Activated T-helper 2 cell treated with anti-CD3 and anti-CD28 coated beads, Interferon-gamma antibody, Interleukin-2, Interleukin-4, amounts not matched to agents 10 μg/mL and 5 μg/mL and 100 μg/mL, durations not matched to agents 14 hours and 24 hours and 36 hours (primary cell): ENCODE measurements at regions not wholly inside any gene's neighbourhood (a gene's known extent, or its start where the extent isn't known, plus 50 kb on each side); places are given as distances from the start of the nearest gene placed in this dataset.
A peak's percentile ranks its signal among the peaks of the same experiment; 100 is the strongest.

Experiments
- DNase-seq: peaks from one replicate; pipeline ENCODE4 v3.0.0; 2021; ENCODE audit warnings: low spot score
- H3K27ac Mint-ChIP-seq: one replicate; pipeline ENCODE4 v1.8.0; 2021; ENCODE audit warnings: mixed read lengths
- H3K27me3 Mint-ChIP-seq: one replicate; pipeline ENCODE4 v1.8.0; 2021; ENCODE audit warnings: low read depth, mixed read lengths
- H3K36me3 Mint-ChIP-seq: one replicate; pipeline ENCODE4 v1.8.0; 2021; ENCODE audit warnings: low read depth, mixed read lengths
- H3K4me1 Mint-ChIP-seq: one replicate; pipeline ENCODE4 v1.8.0; 2021; ENCODE audit warnings: low read depth, mixed read lengths
- H3K4me3 Mint-ChIP-seq: one replicate; pipeline ENCODE4 v1.8.0; 2021; ENCODE audit warnings: low read depth, mild to moderate bottlenecking, moderate library complexity, mixed read lengths
- H3K9me3 Mint-ChIP-seq: one replicate; pipeline ENCODE4 v1.8.0; 2021; ENCODE audit warnings: mixed read lengths
- intact Hi-C: fragments of 100-400 bp; cut with micrococcal nuclease; formaldehyde crosslinking; loops from one replicate; pipeline ENCODE4 v1.15.1; 2023

DNA sequence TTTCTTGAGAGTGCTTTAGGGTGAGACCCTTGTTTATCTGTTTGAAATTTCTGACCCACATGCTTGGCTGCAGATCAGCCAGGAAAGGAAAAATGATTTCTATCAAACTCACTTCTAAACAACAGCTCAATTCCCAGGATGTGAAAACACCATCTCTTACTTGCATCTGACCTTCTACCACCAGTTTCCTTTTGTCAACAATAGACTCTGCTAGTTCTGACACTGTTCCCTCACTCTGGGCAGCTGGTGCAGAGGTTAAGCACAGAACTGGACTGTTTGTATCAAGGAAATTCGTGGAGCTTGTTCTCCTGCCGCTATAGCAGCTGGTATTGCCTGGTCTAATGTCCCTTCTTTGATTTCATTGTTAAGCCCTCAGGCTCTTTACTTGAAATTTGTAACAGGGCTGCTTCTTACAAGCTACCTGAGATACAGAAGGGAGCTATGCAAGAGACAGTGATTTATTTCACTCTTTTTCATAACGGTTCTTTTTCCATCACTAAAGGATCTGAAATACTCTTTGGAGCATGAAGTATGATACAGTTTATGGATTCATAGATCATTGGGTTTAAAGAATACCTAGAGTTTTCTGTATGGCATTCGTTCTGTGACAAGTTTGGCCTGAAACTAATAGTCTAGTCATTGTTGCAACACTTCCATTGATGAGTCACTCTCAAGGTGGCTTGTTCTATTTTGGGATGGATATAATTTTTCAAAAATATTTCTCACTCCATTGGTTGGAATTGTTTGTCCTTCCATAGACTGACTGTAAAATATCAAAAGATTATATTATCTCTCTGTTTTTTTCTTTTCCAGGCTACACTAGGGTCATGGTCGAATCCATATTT lies 178.2 kb upstream of the ZC3H12C start:
- intact Hi-C loops: no loop called here
- no peaks in the 10 kb centered on the region for H3K36me3 Mint-ChIP-seq
- no peak overlapping the region for H3K27ac Mint-ChIP-seq
- peaks cover 4% of the 10 kb centered on the region for H3K9me3 Mint-ChIP-seq
- peaks cover 3% of the 10 kb centered on the region for H3K27me3 Mint-ChIP-seq
- H3K4me3 Mint-ChIP-seq: no peak overlapping the region
- peaks cover 2% of the 10 kb centered on the region for H3K4me1 Mint-ChIP-seq
- DNase-seq: no peak

- no peak overlapping the region for H3K4me3 Mint-ChIP-seq
- peaks cover 10% of the 10 kb centered on the region for H3K27me3 Mint-ChIP-seq
- no peaks in the 10 kb centered on the region for H3K4me1 Mint-ChIP-seq
- no peak overlapping the region for H3K27ac Mint-ChIP-seq
- no peaks in the 10 kb centered on the region for H3K9me3 Mint-ChIP-seq
- no peak for DNase-seq
- H3K36me3 Mint-ChIP-seq: no peaks in the 10 kb centered on the region
- intact Hi-C loops: no loop called here
Observed at GRCh38 chr11:109926941-109927340, 166.3 kb upstream of the ZC3H12C start.

DNA sequence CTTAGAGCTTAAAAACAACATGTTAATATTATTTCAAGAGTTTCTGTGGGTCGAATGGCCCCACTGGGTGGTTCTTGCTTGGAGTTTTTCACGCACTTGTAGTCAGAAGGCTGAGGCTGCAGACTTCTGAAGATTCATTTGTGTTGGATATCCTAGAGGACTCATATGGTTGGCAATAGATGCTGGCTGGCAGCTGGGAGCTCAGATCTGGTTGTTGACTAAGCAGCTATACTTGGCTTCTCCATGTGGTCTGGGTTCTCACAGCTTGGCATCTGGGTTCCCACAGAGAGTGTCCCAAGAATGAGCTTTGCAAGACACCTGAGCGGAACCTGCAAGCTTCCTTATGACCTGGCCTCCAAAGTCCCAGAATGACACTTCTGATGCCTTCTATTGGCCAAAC lies 163.9 kb upstream of the ZC3H12C start:
- no peak overlapping the region for H3K27ac Mint-ChIP-seq
- intact Hi-C loops: no loop called here
- no peak overlapping the region for H3K4me3 Mint-ChIP-seq
- DNase-seq: no peak
- H3K36me3 Mint-ChIP-seq: no peaks in the 10 kb centered on the region
- H3K4me1 Mint-ChIP-seq: no peaks in the 10 kb centered on the region
- peaks cover 10% of the 10 kb centered on the region for H3K27me3 Mint-ChIP-seq
- no peaks in the 10 kb centered on the region for H3K9me3 Mint-ChIP-seq

DNA sequence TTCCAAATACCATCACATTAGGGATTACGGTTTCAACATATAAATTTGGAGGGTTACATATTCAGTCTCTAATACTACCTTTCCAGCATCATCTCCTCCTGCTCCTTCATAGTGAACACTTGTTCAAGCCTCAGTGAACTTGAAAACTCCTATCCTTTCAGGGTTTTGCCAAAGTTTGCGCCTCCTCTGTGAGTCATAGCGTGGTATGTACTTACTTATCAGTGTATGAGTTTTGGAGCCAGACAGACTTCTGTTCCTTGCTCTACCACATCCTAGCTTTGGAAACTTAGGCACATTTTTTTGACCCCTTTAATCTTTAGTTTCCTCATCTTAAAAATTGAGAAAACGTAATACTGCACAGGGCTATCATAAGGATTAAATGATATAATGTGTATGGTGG lies 160.1 kb upstream of the ZC3H12C start:
- Mint-ChIP-seq H3K4me3 (no peak overlapping the region), H3K27me3 (peaks cover 11% of the 10 kb centered on the region), H3K4me1 (peaks cover 3% of the 10 kb centered on the region), H3K36me3 (no peaks in the 10 kb centered on the region), H3K9me3 (no peaks in the 10 kb centered on the region), H3K27ac (no peak overlapping the region)
- intact Hi-C loops: no loop called here
- no peak for DNase-seq

DNA sequence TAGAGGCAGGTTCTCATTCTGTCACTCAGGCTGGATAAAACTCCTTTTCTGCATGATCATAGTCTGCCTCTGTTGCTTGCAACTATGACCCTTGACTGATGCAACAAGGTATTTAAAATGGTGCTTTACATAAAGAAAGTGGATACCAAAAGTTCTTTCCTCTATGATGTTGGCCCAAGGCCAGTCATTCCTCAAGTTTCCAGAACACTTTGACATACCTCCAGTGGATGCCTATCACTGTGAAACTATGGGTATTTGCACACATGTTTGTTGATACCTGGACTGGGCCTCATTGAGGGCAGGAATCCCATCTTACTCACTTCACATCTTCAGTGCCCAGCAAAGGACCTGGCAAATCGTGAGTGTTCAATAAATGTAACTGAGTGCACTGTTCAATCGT lies 159.0 kb upstream of the ZC3H12C start:
- no peaks in the 10 kb centered on the region for H3K9me3 Mint-ChIP-seq
- H3K36me3 Mint-ChIP-seq: no peaks in the 10 kb centered on the region
- H3K27me3 Mint-ChIP-seq: peaks cover 12% of the 10 kb centered on the region
- peaks cover 3% of the 10 kb centered on the region for H3K4me1 Mint-ChIP-seq
- H3K4me3 Mint-ChIP-seq: no peak overlapping the region
- intact Hi-C loops: no loop called here
- no peak for DNase-seq
- no peak overlapping the region for H3K27ac Mint-ChIP-seq

GRCh38 chr11:109936661-109937180 lies 156.5 kb upstream of the ZC3H12C start:
- H3K4me1 Mint-ChIP-seq: peaks cover 5% of the 10 kb centered on the region
- H3K27ac Mint-ChIP-seq: no peak overlapping the region
- H3K36me3 Mint-ChIP-seq: no peaks in the 10 kb centered on the region
- no peak overlapping the region for H3K4me3 Mint-ChIP-seq
- no peaks in the 10 kb centered on the region for H3K9me3 Mint-ChIP-seq
- H3K27me3 Mint-ChIP-seq: peaks cover 23% of the 10 kb centered on the region
- intact Hi-C loops: no loop called here
- no peak for DNase-seq

- H3K27ac Mint-ChIP-seq: no peak overlapping the region
- H3K4me1 Mint-ChIP-seq: peaks cover 5% of the 10 kb centered on the region
- DNase-seq: no peak
- H3K27me3 Mint-ChIP-seq: peaks cover 23% of the 10 kb centered on the region
- intact Hi-C loops: no loop called here
- H3K9me3 Mint-ChIP-seq: no peaks in the 10 kb centered on the region
- H3K36me3 Mint-ChIP-seq: no peaks in the 10 kb centered on the region
- no peak overlapping the region for H3K4me3 Mint-ChIP-seq
Observed at GRCh38 chr11:109937968-109938367, 155.2 kb upstream of the ZC3H12C start.

- DNase-seq: no peak
- Mint-ChIP-seq H3K36me3 (no peaks in the 10 kb centered on the region), H3K27ac (no peak overlapping the region), H3K4me1 (peaks cover 5% of the 10 kb centered on the region), H3K4me3 (no peak overlapping the region), H3K27me3 (peaks cover 29% of the 10 kb centered on the region), H3K9me3 (no peaks in the 10 kb centered on the region)
- intact Hi-C loops: loop anchor here (1.0 kb wide), 1 partner anchor 86 kb away; no protein-coding TSS in a partner anchor
Observed at GRCh38 chr11:109939166-109939810, 153.9 kb upstream of the ZC3H12C start.

DNA sequence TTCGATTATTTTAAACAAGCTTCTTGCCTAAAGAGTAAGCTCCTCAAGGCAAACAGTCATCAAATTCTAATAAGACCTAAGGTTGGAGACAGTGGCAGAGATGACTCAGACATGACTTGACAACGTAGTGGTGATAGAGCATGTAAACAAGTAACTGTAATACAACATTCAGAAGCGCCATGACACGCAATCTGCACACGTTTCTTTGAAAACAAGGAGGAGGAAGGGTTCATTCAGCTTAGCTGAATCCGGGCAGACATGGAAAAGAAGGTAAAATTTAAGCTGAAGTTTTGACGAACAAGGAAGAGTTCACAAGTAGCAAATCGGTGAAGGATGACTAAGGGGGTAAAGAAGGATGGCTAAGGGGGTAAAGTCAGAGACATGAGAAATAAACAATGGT lies 152.4 kb upstream of the ZC3H12C start:
- DNase-seq: no peak
- no peaks in the 10 kb centered on the region for H3K9me3 Mint-ChIP-seq
- intact Hi-C loops: no loop called here

GRCh38 chr11:109945626-109946321 lies 147.4 kb upstream of the ZC3H12C start:
- no peak overlapping the region for H3K27ac Mint-ChIP-seq

More for the DNA sequence above, 152.4 kb upstream of the ZC3H12C start:
- no peaks in the 10 kb centered on the region for H3K36me3 Mint-ChIP-seq
- H3K4me1 Mint-ChIP-seq: peaks cover 7% of the 10 kb centered on the region
- H3K27ac Mint-ChIP-seq: no peak overlapping the region
- H3K4me3 Mint-ChIP-seq: no peak overlapping the region
- peaks cover 36% of the 10 kb centered on the region for H3K27me3 Mint-ChIP-seq

GRCh38 chr11:109946322-109946846 lies 146.8 kb upstream of the ZC3H12C start:
- intact Hi-C loops: loop anchor here (1.0 to 5.0 kb wide), 7 partner anchors 39 to 484 kb away; no protein-coding TSS in a partner anchor
- Mint-ChIP-seq H3K4me3 (peak overlapping the region; percentile 43), H3K27ac (peak overlapping the region; percentile 65), H3K9me3 (no peaks in the 10 kb centered on the region), H3K4me1 (peaks cover 14% of the 10 kb centered on the region), H3K36me3 (no peaks in the 10 kb centered on the region), H3K27me3 (peaks cover 28% of the 10 kb centered on the region)
- peak; percentile 49 for DNase-seq

More at GRCh38 chr11:109945626-109946321, 147.4 kb upstream of the ZC3H12C start:
- H3K27me3 Mint-ChIP-seq: peaks cover 32% of the 10 kb centered on the region
- H3K36me3 Mint-ChIP-seq: no peaks in the 10 kb centered on the region
- H3K4me3 Mint-ChIP-seq: peak overlapping the region; percentile 43
- DNase-seq: no peak
- intact Hi-C loops: loop anchor here (1.0 to 5.0 kb wide), 7 partner anchors 40 to 485 kb away; no protein-coding TSS in a partner anchor
- peaks cover 16% of the 10 kb centered on the region for H3K4me1 Mint-ChIP-seq
- no peaks in the 10 kb centered on the region for H3K9me3 Mint-ChIP-seq

DNA sequence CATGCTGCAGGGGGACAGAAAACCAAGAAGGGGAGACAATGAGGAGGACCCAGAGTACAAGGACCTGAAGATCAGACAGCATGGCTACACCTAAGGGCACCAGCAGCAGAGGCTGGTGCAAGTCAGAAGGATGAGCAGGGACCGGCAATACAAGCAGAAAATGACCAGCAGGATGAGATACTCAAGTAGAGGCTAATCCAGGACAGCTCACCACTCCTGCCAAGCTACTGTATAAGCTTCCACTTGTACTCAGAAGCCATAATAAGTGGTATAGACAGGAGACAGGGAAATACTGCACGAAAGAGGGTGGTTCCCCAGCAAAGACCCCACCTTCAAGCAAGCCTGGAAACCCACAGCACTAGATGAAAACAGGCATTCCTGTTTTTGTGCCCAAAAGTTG lies 138.7 kb upstream of the ZC3H12C start:
- Mint-ChIP-seq H3K4me1 (peaks cover 31% of the 10 kb centered on the region), H3K36me3 (no peaks in the 10 kb centered on the region), H3K9me3 (no peaks in the 10 kb centered on the region), H3K27me3 (peaks cover 14% of the 10 kb centered on the region), H3K27ac (no peak overlapping the region), H3K4me3 (no peak overlapping the region)
- no peak for DNase-seq
- intact Hi-C loops: no loop called here
